ENCODE measurements at regions not wholly inside any gene's neighbourhood (a gene's known extent, or its start where the extent isn't known, plus 50 kb on each side); places are given as distances from the start of the nearest gene placed in this dataset.

DNA sequence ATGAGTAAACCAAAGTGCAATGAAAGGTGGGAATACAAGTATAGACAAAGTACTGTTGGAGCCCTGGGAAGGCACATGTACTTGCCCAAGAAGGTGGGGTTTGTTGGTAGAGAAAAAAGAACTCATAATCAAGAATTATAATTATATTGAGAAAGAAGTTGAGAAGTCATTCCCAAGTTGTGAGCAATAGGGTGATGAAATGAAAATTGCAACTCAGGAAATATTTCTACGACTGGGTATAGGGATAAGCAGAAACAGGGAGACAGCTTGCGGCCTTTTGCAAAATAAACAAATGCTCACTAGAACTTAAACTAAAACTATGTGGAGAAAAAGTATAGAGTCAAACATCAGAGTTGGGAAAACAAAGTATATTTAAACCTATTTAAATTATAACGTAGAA is 250.7 kb upstream of the FAM83B start:
- TF ChIP-seq POLR2A (IDR thresholded peaks at IDR 0.05; ENCODE audit: extremely low read depth, insufficient read length) = no peak
- TF ChIP-seq, protein P1, sequence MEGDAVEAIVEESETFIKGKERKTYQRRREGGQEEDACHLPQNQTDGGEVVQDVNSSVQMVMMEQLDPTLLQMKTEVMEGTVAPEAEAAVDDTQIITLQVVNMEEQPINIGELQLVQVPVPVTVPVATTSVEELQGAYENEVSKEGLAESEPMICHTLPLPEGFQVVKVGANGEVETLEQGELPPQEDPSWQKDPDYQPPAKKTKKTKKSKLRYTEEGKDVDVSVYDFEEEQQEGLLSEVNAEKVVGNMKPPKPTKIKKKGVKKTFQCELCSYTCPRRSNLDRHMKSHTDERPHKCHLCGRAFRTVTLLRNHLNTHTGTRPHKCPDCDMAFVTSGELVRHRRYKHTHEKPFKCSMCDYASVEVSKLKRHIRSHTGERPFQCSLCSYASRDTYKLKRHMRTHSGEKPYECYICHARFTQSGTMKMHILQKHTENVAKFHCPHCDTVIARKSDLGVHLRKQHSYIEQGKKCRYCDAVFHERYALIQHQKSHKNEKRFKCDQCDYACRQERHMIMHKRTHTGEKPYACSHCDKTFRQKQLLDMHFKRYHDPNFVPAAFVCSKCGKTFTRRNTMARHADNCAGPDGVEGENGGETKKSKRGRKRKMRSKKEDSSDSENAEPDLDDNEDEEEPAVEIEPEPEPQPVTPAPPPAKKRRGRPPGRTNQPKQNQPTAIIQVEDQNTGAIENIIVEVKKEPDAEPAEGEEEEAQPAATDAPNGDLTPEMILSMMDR (IDR thresholded peaks at IDR 0.05; ENCODE audit: low read depth, low read length) = no peak
- TF ChIP-seq MYC (IDR thresholded peaks at IDR 0.05; ENCODE audit: low read depth, low read length) = no peak

Data from NB4 (cell line).